ENCODE measurements at regions not wholly inside any gene's neighbourhood (a gene's known extent, or its start where the extent isn't known, plus 50 kb on each side); places are given as distances from the start of the nearest gene placed in this dataset.
"Not testable (repeated sequence)": the region's sequence is repeated elsewhere in the genome, so short reads cannot be mapped to it uniquely, and the experiment has no call there.

DNA sequence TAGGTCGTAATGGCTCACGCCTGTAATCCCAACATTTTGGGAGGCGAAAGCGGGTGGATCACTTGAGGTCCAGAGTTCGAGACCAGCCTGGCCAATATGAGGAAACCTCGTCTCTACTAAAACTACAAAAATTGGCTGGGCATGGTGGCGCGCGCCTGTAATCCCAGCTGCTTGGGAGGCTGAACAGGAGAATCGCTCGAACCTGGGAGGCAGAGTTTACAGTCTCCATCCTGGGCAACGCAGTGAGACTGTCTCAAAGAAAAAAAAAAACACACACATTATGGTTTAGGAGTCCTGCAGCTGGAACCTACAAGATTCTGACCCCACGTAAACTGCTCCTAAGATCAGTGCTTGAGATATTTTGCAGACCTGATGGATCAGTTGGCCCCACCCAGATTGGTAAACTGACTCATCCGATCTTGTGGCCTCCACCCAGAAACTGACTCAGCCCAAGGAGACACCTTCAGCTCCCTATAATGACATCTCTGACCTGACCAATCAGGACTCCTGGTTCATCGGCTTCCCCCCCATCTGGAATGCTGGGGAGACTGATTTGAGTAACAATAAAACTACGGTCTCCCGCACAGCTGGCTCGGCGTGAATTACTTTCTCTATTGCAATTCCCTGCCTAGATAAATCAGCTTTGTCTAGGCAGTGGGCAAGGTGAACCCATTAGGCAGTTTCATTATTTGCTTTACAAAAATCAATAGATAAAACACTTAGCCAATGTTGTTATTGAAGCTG, 96.2 kb upstream of the BTN3A2 start:
- DNase-seq: no peak

DNA sequence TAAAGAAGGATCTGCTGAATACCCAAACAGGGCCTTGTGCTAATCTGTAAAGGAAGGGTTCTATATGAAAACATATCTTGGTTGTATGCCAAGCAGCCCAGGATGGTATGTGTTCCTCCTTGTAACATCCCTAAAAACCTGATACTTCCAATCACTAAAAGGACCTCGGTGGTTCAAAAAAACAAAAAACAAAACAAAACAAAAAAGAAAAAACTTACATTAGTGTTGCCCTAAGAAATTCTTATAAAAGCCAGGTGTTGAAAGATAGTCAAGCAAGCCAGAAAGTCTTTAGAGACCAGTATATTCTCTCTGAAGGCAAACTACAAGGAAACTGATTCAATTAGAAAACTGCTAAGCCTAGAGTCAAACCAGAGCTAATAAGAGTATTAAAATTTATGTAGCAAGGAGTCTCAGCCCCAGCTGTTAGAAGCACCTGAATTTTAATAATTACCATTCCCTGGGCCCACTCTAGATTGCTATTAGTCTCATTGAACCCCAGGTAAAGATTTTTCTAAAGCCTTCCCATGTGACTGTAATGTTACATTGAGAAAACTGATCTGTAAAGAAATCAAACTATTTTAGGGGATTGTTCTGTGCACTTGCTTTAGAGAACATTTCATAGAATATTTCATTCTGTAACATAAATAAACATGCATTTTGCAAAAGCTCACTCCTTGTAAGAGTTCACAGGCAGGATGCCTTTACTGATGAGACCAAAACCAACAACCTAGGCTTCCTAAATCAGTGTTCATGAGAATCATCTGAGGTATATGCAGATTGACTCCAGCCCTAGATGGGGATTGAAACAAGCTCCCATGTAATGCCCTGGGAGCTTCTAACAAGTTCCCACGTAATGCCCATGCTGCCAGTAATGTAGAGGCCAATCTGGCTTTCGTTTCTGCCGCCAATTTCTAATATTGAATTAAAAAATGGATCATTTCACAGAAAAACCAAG, 95.2 kb upstream of the BTN3A2 start:
- no peak for DNase-seq

DNA sequence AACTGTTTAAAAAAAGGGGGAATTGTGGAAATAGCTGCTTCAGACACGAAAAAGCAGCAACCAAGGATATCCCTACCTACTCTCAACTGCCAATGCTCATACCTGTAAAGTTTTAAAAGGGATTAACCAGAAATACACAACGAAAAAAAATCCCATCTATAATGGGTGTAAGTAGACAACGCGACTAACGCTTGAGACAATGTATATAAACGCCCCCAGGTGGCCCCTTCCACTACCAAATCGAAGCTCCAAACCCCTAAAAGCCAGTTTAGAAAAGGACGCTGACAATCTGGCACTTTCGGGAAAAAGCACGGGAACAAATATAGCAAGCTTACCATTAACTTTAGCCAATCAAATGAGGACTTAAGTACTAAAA, 94.5 kb upstream of the BTN3A2 start:
- DNase-seq: no peak

DNA sequence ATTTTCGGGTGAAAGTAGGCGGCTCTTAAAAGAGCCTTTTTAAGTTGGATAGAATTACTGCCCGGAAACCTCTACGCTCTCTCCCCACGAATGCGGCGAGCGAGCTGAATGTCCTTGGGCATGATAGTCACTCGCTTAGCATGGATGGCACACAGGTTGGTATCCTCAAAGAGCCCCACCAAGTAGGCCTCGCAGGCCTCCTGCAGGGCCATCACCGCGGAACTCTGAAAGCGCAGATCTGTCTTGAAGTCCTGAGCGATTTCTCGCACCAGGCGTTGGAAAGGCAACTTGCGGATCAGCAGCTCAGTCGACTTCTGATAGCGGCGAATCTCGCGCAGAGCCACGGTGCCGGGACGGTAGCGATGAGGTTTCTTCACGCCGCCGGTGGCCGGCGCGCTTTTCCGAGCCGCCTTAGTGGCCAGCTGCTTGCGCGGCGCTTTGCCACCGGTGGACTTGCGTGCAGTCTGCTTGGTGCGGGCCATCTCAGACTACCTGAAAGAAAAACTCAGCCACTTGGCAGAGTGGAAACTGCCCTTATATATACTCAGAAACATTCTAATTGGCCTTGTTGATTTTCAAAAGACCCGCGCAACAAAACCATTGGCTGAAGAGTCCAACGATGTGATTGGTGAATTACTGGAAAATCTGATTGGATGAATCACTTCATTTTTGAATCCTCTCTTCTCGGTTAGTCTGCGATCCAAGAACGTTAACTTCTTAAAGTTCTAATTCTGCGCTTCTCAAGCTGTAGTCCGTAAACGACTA, 93.9 kb upstream of the BTN3A2 start:
- DNase-seq: peak; percentile 92 to 95

DNA sequence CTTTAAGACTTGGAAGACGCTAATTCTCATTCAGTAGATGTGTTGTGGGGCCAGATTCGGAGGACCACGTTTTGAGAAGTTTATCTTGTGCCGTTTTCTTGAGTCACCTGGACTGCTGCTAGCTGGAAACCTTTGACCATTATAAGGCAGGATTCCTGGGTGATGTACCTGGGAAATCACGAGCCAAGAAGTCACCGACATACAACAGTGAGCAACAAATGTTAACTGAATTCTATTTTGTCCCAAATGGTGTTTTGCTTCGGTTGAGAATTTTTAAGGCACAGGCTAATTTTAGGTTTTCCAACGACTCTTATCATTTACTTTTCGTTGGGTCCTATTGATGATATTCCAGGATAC, 93.4 kb upstream of the BTN3A2 start:
- DNase-seq: peak in 1 of 2 experiments; percentile 78

DNA sequence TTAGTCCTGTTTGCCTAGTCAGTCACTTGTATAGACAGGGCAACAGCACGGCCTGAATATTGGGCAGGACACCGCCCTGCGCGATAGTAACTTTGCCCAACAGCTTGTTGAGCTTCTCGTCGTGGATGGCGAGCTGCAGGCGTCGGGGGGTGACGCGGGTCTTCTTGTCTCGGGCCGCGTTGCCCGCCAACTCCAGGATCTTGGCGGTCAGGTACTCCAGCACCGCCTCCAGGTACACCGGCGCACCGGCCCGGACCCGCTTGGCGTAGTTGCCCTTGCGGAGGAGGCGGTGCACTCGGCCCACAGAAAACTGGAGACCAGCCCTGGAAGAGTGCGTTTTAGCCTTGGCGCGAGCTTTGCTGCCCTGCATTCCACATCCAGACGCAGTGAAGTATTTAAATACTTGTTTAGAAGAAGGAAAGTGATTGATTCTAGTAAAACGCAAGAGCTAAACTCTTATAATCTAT, 92.8 kb upstream of the BTN3A2 start:
- DNase-seq: no peak

DNA sequence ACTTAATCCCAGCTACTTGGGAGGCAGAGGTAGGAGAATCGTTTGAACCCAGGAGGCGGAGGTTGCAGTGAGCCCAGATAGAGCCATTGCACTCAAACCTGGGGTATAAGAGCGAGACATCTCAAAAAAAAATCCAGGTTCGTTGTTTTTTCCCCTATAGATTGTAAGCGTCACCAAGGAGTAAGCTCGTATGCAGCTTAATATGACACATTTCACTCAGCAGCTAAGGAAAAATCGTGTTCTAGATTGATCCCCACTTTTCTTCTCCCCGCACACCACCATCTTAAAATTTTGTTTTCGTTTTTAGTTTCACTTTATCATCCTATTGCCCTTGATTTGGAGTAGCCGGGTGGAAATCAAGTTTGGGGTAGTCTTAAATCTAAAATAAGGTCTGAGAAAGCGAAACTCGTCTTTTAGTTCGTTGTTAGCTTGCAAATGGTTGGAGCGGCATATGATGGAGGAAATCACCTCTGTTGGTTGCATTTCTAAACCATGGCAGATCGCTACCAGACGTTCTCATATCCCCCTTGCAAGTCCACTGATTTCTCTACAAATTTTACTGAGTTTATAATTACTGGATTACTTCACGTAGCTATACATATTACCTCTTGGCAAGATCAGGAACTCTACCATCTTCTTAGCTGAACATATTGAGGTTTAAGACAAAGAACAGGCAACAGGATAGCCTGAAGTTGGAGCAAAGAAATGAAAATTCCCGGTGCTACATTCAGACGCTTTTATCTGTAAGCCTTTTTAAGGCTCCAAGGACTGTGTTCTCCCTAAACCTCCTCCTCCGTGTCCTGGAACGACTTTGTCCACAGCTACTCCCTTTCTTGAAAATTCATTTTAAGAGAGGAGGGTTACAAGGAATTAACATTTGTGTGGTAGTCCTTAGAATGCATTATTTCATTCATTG, 91.1 kb upstream of the BTN3A2 start:
- DNase-seq: no peak

DNA sequence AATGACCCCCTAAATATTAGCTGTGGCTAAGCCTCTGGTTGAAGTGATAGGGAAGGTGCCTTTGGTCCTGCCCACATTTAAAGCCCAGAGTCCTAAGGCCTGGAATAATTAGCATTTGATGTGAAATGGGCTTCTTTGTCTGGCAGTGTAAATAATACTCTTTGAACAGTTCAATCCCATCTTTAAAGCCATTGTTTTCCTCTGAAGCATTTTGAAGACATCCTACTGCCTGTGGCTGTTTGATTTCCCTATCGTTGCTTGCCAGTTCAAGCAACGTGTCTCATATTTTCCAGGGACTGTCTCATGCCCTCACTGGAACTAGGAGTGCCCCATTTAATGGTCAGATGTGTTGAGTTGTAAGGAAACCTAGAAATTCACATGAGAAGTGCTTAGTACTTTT, 89.3 kb upstream of the BTN3A2 start:
- DNase-seq: no peak

DNA sequence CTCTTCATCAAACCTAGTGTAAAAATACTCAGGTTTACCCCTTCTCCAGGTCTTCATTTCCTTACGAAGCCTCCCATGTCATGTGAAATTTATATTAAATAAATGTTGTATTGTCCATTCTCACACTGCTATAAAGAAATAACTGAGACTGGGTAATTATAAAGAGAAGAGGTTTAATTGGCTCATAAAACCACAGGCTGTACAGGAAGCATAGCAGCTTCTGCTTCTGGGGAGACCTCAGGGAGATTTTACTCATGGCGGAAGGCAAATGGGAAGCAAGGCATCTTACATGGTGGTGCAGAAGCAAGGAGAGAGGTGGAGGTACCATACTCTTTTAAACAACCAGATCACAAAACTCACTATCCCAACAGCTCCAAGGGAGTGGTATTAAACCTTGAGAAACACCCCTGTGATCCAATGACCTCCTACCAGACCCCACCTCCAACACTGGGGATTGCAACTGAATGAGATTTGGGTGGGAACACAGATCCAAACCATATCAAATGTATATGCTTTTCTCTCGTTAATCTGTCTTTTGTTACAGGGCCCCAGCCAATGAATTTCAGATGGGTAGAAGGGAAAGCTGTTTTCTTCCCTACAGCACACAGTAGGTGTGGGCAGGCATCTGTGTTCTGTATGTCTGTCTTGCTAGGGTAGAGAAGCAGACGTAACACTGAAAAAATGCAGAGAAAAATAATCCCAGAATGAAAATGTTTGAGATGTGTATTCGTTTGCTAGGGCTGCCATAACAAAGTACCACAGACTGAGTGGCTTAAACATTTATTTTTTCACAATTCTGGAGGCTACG, 88.0 kb upstream of the BTN3A2 start:
- no peak for DNase-seq

DNA sequence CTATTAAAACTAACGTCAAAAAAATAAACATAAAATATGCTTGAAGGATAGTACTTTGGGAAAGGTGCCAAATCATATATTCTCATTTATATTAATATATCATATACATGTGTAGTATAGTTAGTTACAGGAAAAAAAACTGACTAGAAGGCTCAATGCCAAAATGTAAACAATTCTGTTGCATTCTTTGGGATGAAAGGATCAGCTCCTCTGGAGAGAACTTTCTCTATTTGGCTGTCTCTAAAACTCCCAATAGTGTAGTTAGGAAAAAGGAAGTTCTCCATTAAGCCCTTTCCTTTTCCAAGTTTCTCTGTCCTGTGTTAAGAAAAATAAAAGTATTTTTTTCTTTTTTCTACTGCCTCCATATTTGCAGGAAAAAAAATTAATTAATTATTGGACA, 86.5 kb upstream of the BTN3A2 start:
- DNase-seq: no peak

DNA sequence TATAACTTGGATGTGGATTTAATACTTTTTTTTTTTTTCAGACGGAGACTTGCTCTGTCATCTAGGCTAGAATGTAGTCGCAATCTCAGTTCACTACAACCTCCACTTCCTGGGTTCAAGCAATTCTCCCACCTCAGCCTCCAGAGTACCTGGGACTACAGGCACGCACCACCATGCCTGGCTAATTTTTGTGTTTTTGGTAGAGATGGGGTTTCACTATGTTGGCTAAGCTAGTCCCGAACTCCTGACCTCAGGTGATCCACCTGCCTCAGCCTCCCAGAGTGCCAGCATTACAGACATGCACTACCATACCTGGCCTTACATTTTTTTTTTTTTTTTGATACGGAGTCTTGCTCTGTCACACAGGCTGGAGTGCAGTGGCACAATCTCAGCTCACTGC, 85.6 kb upstream of the BTN3A2 start:
- not testable (repeated sequence) for DNase-seq

DNA sequence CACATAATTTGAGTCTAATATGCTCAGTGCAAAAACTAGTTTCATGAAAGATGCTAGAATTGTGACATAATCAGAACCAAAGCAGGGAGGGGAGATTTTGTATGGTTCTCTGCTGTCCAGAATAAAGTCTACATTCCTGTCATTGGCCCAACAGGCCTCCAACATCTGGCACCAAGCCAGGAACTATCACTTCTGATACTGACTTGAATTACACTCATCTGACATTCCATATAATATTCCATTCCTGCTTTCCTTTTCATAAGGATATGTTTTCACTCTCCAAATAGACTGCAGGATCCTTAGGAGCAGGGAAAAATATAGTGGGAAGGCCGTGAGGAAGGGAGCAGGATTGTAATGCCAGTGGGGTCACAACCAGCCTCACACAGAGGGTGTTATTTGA, 84.6 kb upstream of the BTN3A2 start:
- no peak for DNase-seq

DNA sequence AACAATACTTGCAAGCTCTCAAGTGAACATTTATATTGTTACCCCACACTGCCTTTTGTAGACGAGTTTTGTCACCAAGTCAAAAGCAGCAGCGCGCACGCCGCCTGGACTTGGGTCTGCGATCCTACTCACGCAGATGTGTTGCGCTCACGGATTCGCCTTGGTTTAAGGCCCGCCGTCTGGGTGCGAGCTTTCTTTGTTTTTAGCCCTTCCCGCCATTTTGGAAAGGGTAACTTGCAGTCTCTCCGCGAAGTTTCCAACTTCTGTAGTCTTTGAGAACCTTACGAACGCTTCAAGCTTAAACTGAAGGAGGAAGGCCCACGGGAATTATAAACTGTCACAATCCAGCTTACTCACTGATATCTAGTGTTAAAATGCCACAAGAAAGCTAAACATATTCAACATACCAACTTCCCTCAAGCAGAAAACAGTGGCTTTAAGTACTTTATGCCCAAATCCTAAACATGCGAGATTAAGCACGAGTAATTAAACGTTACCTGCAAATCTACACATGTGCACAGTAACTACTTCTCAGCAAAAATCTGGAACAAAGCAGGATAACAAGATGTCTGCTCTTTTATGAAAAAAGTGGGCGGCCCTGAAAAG, 80.4 kb upstream of the BTN3A2 start:
- peak; percentile 44 to 56 for DNase-seq

DNA sequence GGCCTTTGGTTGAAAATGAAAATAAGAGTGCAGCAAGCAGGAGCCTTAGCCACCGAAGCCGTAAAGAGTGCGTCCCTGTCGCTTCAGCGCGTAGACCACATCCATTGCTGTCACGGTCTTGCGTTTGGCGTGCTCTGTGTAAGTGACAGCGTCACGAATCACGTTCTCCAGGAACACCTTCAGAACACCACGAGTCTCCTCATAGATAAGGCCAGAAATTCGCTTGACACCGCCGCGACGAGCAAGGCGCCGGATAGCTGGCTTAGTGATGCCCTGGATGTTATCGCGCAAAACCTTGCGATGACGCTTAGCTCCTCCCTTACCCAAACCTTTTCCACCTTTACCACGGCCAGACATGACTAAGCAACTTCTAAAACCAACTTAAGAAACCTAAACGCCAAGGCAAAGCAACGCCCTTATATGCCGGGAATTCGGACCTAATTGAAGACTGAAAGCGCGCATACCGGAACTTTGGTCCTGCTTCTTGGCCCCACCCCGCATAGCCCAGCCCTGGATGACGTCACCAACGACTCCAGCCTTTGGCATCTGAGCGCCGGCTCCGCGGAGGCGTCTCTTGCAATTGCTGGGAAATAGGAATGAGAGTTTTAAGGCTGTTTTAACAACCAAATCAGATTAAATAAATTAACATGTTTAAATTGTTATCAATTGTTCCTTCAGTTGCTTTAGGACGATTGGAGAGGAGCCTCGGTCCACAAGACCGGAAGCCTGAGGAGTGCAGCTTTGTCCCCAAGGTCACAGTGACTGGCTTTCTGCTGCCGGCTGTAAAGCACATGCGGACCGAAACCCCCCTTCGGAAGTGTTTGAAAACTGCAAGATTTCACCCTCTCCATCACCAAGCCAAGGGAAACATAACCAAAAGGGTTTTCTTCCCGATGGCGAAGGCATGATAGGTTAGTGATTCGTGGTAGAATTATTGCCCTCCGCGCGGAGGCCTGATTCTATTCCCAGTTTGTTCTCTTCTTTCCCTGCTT, 79.6 kb upstream of the BTN3A2 start:
- DNase-seq: peak; percentile 98

DNA sequence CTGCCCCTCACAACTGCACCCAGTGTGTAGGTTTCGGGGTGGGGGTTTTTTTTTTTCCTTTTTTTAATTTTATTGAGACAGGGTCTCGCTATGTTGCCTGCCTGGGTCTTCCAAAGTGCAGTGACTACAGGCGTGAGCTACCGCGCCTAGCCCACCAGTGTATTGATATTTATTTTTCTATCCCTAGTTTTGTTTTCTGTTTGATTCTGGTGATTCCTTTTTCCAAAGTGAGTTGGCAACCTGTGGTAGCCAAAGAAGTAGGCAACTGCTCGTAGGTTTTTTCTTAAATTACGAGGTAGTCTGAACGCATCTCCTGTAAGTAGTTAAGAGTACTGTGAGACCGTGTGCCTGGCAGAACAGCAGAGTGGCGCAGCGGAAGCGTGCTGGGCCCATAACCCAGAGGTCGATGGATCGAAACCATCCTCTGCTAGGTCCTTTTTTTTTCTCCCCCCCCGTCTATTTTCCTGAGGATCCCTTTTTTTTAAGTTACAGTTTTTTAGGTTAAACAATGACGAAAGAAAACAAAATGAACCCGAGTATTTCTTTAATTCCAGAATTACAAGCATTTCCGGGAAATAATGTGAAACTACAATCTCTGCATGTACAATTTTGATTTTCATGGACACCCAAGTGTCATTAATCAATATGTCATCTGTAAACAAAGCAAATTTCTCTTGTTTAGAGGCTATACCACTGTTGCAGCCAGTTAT, 78.7 kb upstream of the BTN3A2 start:
- no peak for DNase-seq

DNA sequence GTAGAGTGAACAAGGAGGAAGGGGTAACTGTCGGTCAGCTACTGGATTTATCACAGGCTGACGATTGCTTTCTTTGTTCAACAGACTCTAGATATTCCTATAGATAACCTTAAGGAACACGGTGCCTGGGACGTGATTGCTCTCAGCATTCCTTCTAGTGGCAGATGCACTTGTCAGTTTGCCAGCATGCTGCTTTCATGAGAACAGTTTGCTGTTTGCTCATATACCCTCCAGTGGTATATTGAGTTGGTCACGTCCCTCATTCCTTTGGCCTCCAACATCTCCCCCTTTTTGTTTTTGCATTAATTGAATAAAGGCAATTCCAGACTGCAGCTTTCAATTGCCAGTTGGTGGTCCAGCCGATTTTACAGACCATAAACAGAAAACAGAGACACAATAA, 76.8 kb upstream of the BTN3A2 start:
- no peak for DNase-seq

DNA sequence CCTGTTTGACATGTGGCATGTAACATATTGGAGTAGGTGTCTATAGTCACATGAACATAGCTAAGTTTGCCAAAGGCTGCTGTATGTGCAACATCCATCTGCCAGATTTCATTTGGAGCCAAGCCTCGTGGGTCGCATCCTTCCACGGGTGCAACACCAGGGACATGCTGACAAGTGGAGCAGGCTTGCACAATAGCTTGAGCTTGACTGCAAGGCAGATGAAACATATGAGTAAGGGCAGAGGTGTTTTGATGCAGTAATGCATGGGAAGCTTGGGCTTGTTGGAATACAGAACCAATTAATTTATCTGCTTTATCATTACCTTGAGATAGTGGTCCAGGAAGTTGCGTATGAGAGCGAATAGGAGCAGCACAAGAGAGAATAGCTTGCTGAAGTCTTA, 74.1 kb upstream of the BTN3A2 start:
- DNase-seq: no peak

DNA sequence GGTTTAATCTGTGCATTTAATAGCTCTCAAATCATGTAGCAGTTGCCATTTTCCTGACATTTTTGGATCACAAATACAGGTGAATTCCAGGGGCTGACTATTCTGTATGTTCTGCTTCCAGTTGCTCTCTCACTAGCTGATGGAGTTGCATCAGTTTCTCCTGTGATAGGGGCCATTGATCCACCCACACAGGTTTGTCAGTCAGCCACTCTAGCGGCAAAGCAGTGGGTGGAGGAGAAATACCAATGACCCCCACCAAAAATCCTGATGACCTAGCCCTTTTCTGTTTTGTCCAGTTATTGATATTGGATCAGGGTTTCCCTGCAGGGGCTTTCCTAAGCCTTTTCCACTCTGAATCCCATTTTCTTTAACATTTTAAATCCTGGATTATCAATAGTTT, 72.3 kb upstream of the BTN3A2 start:
- no peak for DNase-seq

DNA sequence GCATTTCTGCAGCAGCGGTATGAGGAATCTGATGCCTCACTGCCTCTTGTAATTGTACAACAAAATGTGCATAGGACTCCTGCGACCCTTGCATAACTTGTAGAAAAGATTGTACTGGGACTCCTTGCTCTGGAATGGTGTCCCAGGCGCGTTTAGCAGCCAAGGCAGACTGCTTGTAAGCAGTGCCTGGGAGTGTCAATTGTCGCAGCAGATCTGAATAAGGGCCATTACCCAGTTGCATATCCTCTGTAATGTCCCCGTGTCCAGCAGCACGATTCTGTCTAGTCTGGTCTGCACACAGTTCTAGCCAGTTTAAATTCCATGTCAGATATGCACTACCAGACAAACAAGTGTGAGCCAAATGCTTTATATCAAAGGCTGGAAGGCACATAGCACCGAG, 70.7 kb upstream of the BTN3A2 start:
- DNase-seq: no peak

Measured in SHP77 (cell line).